Activated CD4-positive, alpha-beta T cell treated with anti-CD3 and anti-CD28 coated beads, Interleukin-2, Interleukin-6, amounts not matched to agents 100 ng/mL and 50 ng/mL, durations not matched to agents 16 hours and 8 hours (primary cell): ENCODE measurements at regions not wholly inside any gene's neighbourhood (a gene's known extent, or its start where the extent isn't known, plus 50 kb on each side); places are given as distances from the start of the nearest gene placed in this dataset.
"Not testable (repeated sequence)": the region's sequence is repeated elsewhere in the genome, so short reads cannot be mapped to it uniquely, and the experiment has no call there.

Experiments used
- DNase-seq: peaks from one replicate; pipeline ENCODE4 v3.0.0-alpha.2; 2020

GRCh38 chr6:103720393-103720792 is 1139.3 kb downstream of the HACE1 start:
- no peak for DNase-seq

GRCh38 chr6:103719545-103719944 is 1140.2 kb downstream of the HACE1 start:
- no peak for DNase-seq

- DNase-seq, result no peak
These were observed 1144.5 kb downstream of the HACE1 start for GRCh38 chr6:103715269-103715668.

- not testable (repeated sequence) for DNase-seq
These were observed 1150.5 kb downstream of the HACE1 start for GRCh38 chr6:103709236-103709635.

DNA sequence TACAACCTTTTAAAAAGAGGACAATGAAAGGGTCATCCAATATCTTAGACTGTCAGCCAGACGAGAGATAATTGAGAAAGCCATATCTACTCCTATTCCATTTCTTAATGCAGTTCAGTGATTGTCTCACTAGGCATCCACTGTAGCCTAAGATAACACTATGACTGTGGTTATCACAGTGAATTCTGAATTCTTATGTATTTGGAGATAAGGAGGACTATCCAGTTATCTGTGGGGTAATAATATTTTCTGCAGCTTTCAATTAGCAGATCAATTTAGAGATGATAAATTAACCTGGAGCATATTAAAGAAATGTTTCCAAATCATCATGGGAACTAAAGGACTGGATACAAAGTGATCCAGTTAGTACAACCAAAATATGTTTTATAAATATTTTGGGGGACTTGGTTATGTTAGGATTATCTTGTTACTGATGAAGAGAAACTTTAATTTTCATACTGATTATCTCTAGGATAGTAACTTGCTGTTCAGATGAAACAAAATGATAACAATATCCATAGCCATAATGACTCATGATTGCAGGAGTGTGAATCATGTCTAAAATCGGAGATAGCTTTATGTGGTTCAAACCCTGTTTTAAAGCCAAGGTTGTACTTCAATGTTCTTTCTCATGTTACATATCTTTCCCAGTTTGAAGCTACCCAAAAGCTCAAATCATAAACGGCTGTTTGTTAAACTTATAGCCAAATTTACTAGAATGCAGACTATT is 1152.0 kb downstream of the HACE1 start:
- DNase-seq, result no peak

DNA sequence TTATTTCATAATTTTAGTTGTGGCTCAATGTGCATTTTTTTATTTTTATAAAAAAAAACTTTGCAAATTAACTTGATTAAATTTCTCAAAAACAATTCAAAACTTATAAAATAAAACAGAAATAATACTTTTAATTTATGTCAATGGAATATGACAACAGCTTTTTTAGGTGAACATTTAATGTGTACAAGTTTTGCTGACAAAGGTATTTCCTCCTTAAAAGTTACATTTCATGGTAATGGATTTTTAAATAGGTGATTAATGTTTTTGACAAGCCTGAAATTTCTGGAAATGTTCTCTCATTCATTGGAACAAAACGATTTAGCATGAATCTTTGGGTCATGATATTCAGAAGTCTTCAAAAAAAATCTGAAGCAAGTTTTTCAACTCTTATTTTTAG is 1160.0 kb downstream of the HACE1 start:
- no peak for DNase-seq

GRCh38 chr6:103687430-103687829 is 1172.3 kb downstream of the HACE1 start:
- no peak for DNase-seq

GRCh38 chr6:103680116-103680515 is 1179.6 kb downstream of the HACE1 start:
- DNase-seq, result no peak

- no peak for DNase-seq
These were observed 1182.4 kb downstream of the HACE1 start for GRCh38 chr6:103677290-103677689.

DNA sequence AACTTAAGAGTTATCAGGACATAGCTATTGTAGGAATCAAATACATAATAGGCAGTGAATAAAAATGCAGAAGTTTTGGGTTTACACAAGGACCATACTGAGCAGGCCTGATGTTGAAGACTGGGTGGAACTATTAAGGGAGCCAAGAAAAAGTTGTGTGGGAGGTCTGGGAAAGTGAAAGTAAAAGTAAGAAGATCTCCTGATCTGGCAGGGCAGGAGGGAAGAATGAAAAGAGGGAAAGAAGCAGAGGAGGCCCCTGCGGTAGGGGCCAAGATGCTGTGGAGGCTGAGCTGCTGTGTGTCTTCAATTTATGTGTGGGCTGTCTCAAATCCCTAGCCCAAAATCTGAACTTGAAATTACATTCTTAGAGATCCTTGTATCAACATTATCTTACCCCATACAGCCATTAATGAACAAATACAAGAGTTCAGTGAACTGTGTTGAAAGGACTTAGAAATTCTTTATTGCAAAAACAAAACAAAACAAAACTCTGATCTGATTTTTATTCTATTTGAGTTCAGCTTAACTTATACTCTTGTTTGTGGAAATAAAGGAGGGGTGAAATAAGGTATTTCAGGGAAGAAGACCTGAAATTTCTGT is 1183.8 kb downstream of the HACE1 start:
- no peak for DNase-seq

DNA sequence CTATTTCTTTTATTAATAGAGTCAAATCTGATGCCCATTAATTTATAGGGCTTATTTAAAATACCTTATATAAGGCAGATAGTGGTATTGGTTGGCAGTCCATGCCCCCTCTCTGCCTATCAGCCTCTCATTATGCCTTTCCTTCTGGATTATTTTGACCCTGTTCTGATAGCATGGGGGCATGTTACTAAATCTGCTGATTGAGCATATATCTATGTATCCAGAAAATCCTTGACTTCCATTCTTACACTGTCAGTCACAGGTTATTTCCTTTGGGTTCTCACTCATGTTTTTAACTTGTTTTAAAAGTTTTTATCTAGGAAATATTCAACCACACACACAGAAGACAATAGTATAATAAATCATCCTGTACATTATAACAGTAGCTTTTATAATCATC is 1184.9 kb downstream of the HACE1 start:
- no peak for DNase-seq

- DNase-seq, result no peak
These were observed 1187.5 kb downstream of the HACE1 start for GRCh38 chr6:103672169-103672568.

- no peak for DNase-seq
These were observed 1230.1 kb downstream of the HACE1 start for GRCh38 chr6:103629613-103630012.

GRCh38 chr6:103617642-103618041 is 1242.1 kb downstream of the HACE1 start:
- DNase-seq, result no peak

GRCh38 chr6:103587722-103588121 is 1272.0 kb downstream of the HACE1 start:
- DNase-seq, result no peak

DNA sequence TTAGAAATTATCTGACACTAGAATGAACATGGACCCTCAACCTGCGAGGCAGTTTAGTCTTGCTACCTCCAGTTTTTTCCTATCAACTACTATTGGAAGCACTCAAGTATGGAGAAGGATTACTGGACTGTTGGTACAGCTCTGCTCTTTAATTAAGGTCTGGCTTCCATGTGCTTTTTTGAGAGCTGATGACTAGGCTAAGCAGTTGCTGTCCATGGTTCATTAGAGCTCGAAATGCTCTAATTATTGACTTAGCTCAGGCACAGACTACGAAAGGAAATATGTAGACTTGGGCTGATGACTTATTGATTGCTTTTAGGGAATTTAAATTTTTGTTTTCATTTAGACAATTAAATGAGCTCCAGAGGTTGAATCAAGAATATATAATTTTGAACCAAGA is 1281.6 kb downstream of the HACE1 start:
- DNase-seq, result no peak

DNA sequence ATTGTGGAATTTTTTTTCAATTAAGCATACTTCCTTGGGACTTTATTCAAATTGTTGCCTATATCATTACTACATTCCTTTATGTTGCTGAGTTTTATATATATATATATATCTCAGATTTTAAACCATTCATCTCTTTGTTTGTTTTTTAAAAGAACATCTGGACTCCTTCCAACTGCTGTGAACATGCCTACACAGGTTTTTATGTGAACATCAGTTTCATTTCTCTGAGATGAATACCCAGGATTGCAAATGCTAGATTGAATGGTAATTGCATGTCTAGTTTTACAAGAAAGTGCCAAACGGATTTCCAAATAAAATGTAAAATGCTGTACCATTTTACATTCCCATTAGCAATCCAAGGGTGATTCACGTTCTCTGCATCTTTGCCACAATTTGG is 1289.3 kb downstream of the HACE1 start:
- DNase-seq, result no peak

- no peak for DNase-seq
These were observed 1304.8 kb downstream of the HACE1 start for GRCh38 chr6:103554911-103555310.

DNA sequence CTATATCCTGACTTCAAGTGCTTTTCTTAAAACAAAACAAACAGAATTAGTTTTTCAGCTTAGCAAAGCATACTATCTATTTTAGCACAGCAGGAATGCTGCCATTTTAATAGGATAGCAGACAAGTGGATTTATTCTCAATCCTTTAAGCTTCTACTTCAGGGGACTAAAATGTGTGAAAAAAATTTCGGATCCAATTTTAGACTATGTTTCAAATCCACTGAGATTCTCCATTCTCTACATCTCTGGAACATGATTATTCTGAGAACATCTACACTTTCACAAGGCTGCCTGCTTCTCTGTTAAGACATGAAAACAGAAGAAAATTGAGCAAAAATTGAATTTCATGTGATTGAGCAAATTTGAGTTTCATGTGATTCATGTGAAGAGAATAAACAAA is 1321.3 kb downstream of the HACE1 start:
- no peak for DNase-seq

- no peak for DNase-seq
These were observed 1324.9 kb downstream of the HACE1 start for GRCh38 chr6:103534814-103535213.

DNA sequence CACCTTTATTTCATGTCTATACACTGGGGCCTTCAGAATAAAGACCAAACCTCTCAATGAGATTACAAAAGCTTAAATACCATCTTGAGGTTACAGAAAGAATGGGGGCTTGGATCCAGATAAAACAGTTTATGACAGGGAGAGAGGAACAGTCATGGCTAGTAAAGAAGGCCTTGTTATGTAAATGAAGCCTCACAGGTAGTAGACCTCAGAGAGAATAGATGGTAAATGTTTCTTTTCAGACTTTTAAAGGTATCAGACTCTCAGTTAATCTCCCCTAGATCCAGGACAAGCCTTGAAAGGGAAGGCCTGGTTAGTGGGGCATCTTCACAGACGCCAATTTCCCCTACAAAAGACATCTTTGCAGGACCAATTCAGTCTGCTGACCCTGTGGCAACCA is 1325.6 kb downstream of the HACE1 start:
- DNase-seq, result no peak

GRCh38 chr6:103522045-103522444 is 1337.7 kb downstream of the HACE1 start:
- no peak for DNase-seq

- no peak for DNase-seq
These were observed 1343.4 kb downstream of the HACE1 start for GRCh38 chr6:103516336-103516735.

GRCh38 chr6:103507052-103507451 is 1352.7 kb downstream of the HACE1 start:
- DNase-seq, result no peak

GRCh38 chr6:103505155-103505518 is 1354.6 kb downstream of the HACE1 start:
- no peak for DNase-seq
